PC-9 (cell line): ENCODE measurements at regions not wholly inside any gene's neighbourhood (a gene's known extent, or its start where the extent isn't known, plus 50 kb on each side); places are given as distances from the start of the nearest gene placed in this dataset.

ENCODE experiments used
- EZH2 ChIP-seq: fragments of 200-600 bp; sonication (generic); IDR thresholded peaks from 2 replicates; pipeline ENCODE4 v1.8.0; 2017; ENCODE audit warnings: antibody characterized with exemption, low read depth
- TF ChIP-seq, protein P1 (sequence below): fragments of 200-600 bp; sonication (generic); conservative IDR thresholded peaks from 2 replicates; pipeline ENCODE4 v1.6.1; 2017; ENCODE audit warnings: mixed run types, antibody characterized with exemption, mild to moderate bottlenecking, moderate library complexity

- TF ChIP-seq, protein P1, sequence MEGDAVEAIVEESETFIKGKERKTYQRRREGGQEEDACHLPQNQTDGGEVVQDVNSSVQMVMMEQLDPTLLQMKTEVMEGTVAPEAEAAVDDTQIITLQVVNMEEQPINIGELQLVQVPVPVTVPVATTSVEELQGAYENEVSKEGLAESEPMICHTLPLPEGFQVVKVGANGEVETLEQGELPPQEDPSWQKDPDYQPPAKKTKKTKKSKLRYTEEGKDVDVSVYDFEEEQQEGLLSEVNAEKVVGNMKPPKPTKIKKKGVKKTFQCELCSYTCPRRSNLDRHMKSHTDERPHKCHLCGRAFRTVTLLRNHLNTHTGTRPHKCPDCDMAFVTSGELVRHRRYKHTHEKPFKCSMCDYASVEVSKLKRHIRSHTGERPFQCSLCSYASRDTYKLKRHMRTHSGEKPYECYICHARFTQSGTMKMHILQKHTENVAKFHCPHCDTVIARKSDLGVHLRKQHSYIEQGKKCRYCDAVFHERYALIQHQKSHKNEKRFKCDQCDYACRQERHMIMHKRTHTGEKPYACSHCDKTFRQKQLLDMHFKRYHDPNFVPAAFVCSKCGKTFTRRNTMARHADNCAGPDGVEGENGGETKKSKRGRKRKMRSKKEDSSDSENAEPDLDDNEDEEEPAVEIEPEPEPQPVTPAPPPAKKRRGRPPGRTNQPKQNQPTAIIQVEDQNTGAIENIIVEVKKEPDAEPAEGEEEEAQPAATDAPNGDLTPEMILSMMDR: no peak
- TF ChIP-seq EZH2: no peak
Measured at GRCh38 chr3:95442766-95443165, 1371.6 kb upstream of the EPHA6 start.
